Neural progenitor cell (in vitro differentiated cells): ENCODE measurements at regions not wholly inside any gene's neighbourhood (a gene's known extent, or its start where the extent isn't known, plus 50 kb on each side); places are given as distances from the start of the nearest gene placed in this dataset.

Experiments
- CTCF ChIP-seq: fragments of 200-600 bp; sonication (generic); IDR thresholded peaks from 2 replicates; pipeline ENCODE4 v1.5.1; 2017; ENCODE audit warnings: antibody characterized with exemption, mild to moderate bottlenecking
- EZH2phosphoT487 ChIP-seq: fragments of 200-600 bp; sonication (generic); IDR thresholded peaks from 2 replicates; pipeline ENCODE4 v1.6.1; 2017; ENCODE audit warnings: antibody characterized with exemption

GRCh38 chr3:181892848-181893247 is 181.1 kb downstream of the SOX2 start:
- no peak for TF ChIP-seq CTCF
- TF ChIP-seq EZH2phosphoT487 = no peak
